ENCODE measurements at regions not wholly inside any gene's neighbourhood (a gene's known extent, or its start where the extent isn't known, plus 50 kb on each side); places are given as distances from the start of the nearest gene placed in this dataset.

DNA sequence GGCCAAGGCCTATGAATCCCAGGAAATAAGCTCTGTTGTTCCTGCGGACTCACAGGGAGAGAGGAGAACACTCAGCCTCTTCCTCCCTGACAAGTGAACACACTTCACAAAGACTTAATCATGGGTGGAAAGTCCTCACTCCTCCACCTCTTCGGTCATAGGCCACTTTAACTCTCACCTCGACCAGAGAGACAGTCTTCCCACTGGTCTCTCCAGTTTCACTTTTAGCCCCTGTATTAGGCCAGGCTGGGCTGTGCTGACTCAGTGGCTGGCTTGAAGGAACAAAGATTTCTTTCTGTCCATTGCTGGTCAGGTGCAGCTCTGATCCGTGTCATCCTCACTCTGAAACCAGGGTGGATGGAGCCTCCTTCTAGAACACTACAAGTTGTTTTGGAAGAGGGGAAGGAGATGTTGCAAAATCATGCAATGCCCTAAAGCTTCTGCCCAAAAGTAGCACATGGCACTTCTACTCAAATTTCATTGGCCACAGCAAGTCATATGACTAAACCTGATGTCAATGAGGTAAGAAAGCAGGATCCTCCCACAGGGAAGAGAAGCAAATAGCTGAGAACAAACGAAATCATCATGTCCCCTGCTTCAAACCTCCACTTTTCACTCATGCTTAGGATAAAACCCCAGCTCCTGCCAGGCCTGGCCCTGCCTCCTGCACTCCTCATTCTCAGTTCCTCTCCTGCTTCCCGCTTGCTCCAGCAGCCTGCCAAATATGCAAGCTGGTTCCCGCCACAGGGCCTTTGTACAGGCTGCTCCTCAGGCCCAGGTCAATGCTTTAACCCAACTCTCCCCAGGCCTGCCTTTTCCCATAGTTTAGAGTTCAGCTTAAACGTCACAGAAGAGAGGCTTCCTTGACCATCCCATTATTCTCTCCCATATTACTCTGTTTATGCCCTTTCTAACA, 150.5 kb upstream of the RUNX3 start:
- no peak for DNase-seq

DNA sequence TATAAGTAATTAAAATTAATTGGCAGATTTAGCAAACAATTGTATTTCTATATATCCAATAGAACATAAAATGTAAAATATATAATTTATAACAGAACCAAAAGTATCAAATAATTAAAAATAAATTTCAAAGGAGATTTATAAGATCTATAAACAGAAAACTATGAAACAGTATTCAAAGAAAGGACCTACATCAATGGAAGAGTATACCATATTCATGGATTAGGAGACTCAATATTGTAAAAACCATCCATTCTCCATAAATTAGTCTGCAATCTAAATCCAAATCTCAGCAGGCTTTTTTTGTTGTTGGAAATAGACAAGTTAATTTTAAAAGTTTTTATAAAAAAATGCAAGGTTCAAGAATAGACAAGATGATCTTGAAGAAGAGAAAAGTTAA, 149.0 kb upstream of the RUNX3 start:
- DNase-seq = no peak

DNA sequence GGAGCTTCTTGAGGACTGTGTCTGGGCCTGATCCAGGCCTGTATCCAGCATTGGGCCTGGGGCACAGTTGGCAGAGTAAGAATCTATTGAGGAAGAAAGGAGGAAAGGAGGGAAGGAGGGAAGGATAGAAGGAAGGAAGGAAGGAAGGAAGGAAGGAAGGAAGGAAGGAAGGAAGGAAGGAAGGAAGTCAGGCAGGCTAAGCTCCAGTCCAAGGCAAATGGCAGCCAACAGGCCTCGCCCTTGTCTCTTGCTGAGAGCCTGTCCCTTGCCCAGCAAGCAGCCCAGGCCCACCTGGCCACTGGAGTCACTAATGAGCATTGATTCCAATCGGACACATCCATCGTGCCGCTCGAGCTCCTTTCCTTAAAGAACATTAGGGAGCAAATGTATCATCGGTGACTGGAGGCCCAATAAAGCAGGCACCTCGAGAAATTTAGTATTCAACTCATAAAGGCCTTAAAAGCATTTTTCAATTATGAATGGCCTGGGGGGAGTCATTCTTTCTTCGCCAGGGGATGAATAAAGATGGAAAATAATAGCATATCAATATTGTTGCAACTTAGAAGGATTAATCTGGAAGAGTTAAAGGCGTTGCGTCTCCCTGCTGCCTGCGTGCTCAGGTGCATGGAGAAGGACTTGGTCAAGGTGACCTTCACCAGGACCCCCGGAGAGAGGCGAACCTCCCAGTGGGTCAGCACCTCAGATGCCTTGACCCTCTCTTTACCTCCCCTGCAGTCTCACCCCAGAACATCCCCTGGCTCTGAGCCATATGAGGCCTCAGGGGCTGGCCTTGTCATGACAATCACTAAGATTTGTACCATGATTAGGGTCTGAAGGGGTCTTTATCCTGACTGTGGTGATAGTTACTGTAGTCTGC, 144.5 kb upstream of the RUNX3 start:
- no peak for DNase-seq

DNA sequence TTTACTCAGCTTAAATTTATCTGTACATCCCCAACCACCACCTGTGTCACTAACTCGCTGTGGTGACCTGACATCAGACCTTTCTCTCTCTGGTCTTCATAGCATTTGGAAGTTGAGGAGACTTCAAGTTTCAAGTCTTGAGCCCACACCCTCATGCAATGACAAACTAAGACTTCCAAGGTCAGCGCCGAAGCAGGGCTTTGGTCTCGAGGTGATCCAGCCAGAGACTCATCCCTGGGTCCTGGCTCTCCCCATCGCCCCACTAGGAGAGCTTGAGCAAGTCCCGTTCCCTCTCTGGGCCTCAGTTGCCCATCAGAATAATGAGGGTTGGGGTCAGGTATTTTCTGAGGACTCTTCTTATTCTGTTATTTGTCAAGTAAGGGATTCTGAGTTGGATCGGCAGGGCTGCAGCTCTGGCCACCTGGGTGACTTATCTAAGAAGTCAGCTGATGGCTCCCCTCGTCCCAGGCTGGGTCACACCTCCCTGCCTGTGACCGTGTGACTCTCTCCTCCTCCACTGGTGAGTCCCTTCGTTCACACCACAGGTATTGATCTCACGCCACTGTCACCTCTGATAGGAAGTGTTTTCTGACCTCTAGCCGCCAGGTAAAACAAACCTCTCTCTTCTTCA, 143.7 kb upstream of the RUNX3 start:
- no peak for DNase-seq

DNA sequence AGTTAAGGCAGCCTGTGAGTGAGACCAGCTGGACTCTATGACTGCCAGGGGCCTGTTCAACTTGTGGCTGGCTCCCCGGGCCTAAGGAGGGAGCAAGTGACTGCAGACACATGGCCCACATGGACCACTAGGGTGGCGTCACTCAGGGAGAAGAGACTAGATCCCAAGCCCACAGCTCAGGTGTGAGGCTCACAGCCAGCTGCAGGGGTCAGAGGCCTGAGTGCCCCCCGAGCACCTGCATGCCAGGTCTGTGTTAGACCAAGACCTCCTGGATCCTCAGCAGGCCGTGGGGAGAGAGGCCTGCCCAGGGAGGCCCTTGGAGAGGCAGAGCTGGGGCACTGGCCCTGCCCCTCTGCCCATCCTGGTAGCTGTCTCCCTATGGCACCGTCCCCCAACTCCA, 142.4 kb upstream of the RUNX3 start:
- DNase-seq = no peak

DNA sequence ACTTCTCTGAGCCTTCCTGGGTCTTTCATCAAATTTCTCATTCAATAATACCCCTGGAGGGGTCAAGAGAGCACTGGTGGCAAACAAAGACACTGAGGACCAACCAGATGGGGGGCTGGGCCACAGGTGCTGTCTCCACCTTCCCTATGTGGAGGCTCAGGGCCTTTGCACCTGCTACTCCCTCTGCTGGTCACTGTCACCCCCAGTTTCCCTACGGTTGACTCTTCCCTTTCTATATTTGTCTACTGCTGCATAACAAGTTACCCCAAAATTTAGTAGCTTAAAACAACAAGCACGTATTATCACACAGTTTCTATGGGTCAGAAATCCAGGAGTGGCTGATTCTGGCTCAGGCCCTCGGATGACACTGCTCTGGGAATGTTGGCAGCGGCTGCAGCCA, 138.8 kb upstream of the RUNX3 start:
- no peak for DNase-seq

DNA sequence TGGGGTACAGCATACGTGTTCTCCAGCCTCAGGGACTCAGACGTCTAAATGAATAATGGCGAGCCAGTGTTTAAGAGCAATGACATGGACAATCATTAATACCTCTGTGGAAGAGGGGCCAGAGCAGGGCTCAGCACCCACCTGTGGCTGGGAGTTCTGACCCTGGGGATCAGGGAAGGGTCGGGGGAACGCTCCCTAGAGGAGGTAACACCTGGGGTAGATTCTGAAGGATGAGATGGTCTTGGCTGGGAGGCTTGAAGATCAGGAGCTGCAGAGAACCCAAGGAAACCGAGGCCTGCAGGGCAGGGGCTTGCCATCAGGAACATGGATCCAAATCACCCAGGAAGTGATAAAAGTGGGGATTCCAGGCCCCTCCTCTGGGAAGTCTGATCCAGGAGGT, 138.2 kb upstream of the RUNX3 start:
- DNase-seq = no peak

DNA sequence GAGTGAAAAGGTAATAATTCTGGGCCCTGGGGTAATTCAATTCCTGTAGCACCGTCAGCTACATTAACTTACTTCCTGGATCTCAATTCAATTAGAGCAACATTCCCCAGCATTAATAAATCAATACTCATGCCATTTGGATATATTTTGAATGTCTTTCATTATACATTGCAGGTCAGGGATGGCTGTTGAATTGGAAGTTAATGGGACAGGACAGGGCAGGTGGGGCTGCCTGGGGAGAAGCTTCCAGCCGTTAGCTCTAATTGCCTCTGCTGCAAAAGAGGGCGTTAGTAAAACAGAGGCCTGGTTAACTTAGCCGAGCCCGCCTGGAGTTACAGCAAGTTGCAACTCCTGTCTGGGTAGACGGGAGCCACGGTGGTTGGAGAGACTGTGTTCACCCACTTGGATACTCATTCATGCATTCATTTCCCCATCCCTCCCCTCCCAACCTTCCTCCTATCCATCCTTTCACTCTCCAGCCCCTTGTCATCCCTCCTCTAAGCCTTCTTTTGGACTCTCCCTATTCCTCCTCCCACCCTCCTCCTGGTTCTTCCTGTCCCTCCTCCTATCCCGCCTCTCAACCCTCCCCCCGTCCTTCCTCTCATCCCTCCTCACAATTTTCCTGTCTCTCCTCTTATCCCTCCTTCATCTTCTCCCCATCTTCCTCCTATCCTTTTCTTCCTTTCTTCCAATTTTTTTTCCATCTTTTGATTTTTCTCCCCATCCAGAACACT, 137.6 kb upstream of the RUNX3 start:
- DNase-seq = no peak

DNA sequence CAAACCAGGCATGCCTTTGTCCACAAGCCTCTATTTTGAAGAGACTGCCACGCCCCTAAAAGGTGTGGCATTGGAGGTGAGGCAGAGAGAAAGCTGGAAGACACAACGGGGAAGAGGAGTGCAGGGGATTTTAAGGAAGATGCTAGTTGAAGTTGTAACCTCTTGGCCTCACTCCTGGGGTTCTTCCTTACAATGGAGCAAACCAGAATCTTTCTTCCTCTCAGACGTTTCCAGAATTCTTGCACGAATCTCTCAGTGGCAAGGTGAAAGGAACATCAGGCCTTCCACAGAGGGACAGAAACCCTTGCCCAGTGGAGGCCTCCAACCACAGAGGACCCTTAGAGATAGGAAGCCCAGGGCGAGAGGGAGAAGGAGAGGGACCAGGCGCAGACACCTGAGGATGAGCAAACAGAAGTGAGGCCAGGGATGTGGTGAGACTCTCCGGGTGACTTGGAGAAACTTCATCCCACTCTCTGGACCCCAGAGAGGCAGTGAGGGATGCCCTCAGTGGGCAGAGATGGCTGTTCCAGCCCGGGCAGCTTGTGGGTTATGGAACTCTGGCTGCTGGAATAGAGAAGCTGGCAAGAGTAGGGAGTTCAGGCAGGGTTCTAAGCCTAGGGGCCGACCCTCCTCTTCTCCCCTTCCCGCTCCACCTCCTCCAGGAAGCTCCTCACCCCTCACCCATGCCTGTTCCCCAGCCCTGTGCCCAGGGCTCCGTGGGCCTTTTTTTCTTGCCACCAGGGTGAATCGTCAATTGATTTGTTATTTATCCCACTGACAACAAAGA, 136.8 kb upstream of the RUNX3 start:
- DNase-seq = no peak

DNA sequence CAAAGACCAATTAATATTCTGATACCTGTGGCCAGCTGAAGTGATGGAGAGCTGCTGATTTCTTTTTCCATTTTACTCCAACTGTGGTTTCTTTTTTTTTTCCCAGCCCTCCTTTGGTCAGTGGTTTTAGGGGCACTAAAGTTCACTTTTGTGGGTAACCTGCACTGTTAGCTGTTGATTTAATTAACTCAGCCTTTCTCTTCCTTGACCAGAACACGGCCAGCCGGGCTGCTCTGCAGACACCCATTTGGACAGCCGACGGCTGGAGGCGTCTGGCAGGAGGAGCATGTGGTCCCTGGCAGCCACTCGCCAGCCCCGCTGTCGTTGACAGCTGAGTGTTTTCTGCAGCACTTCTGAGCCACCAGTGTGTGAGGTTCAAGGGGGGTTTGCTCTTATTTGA, 136.2 kb upstream of the RUNX3 start:
- DNase-seq = no peak

DNA sequence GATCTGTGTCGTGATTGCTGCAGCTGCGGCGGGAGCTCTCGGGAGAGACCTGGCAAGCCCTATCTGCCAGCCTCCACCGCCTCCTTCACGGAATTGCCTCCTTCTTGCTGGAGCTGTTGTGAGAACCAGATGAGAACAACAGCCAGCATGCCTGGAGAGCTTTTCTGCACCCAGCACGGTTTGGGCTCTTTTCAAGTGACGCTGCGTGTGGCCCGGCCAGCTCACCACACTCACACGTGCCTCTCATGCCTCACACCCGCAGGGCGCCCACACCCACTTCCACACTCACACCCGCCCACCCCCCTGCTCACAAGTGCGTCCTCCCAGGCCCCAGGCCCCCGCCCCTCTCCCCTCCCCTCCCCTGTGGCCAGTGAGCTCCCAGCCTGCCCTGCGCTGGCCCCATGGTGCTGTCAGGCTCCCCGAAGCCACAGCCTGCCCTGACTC, 135.7 kb upstream of the RUNX3 start:
- no peak for DNase-seq

DNA sequence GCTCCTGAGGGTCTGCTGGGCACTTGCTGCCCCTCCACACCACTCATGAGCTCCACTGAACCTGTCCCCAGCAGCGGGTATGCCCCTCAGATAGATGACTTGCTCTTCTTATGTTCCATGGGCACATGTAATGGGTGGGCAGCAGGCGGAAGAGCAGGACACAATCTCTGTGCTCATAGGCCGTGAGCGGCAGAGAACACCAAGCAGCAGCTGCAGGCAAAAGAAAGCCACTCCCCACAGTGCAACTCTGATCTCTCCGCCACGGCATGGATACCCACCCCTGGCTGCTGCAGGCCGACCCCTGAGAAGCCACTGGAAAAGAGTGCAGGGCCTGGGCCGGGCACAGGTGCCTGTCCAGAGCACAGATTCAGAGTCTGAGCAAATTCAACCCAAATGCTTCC, 135.2 kb upstream of the RUNX3 start:
- no peak for DNase-seq

DNA sequence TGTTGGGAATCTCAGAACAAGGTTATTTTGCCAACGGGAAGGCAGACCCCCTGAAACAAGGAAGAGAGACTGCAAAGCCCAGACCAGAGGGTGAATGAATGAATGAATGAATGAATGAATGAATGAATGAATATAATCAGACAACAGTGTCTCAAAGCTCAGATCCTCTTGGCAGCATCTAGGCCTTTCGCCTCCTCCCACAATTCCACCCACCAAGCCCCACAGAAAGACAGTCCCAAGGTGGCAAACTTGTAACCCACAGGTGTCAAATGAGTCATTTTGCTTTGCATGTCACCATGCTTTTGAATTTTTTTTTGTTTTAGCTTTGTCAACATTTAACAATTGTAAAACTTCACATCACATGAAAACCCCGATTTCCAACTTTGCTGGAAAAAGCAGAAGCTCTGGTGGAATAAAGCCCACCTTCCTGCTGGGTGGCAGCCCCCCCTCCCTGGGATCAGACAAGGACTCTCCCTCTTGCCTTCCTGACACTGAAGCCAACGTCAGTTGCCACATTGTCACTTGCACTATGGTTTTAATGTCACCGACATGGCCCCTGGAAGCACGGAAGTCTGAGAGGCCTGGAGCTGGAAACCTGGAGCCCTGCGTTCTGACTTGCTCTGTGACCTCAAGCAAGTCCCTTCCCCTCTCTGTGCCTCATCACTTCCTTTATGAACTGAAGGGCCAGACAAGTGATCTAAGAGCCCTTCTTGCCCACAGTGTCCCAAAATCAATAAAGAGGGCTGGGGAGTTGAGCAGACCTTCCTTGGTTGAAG, 134.6 kb upstream of the RUNX3 start:
- peak; percentile 37 for DNase-seq

DNA sequence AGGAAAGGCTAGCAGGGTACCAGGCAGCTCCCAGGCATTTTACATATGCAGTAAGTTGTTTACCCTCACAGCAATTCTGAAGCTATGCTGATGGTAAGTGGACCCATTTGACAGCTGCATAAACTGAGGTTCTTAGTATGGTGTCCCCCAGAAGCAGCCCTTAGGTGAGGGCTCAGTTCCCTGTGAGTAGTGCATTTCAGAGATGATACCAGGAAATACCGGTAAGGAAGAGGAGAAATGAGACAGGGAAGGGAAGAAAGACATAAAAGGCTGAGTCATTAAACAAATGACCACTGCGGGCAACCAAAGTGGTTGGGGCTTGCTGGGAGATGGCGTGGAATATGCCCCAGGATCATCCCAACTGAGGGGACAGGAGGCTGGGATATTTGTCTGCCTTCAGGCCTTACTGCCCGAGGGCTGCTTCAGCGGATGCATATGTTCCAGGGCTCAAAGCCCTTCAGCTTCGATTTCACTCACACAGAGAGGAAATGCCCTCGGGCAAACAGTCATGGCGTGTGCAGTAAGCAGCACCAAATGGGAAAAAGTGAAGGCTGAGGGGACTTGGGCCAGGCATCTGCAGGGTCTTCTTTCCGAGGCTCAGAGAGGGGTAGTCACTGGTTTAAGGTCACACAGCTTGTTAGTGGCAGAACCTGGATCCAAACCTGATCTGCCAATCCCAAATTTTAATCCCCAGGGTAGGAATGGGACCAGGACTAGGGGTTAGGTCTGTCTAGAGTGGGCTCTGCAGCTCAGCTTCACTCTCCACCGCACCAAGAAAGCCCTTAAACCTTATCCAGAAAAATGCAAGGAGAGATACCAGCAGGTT, 133.7 kb upstream of the RUNX3 start:
- DNase-seq = no peak

DNA sequence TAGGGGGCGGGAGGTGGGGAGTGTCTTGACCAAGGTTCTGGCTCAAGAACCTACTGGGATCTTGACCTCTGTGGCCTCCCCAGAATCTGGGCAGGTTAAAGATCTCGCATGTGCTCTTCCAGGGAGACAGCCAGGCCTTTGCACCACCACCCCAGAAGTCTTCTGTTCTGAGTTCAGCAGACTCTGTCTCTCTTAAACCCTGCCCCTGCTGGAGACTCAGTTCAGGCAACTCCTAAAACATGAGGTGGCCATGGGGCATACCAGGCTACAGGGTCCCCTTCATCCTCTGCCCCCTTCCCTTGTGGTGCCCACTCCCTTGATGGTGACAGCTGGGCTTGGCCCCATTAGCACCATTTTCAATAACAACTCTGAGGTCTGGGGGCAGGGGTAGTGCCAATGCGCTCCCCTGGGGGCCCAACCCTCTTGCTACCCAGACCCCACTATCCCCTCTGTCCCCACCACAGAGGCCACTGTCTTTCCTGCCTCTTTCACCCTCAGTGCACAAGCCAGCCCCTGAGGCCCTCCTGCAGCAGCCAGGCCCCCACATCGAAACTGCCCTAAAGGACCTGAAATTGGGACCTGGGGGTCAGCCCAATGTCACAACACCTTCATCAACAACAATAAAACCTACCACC, 132.7 kb upstream of the RUNX3 start:
- no peak for DNase-seq

DNA sequence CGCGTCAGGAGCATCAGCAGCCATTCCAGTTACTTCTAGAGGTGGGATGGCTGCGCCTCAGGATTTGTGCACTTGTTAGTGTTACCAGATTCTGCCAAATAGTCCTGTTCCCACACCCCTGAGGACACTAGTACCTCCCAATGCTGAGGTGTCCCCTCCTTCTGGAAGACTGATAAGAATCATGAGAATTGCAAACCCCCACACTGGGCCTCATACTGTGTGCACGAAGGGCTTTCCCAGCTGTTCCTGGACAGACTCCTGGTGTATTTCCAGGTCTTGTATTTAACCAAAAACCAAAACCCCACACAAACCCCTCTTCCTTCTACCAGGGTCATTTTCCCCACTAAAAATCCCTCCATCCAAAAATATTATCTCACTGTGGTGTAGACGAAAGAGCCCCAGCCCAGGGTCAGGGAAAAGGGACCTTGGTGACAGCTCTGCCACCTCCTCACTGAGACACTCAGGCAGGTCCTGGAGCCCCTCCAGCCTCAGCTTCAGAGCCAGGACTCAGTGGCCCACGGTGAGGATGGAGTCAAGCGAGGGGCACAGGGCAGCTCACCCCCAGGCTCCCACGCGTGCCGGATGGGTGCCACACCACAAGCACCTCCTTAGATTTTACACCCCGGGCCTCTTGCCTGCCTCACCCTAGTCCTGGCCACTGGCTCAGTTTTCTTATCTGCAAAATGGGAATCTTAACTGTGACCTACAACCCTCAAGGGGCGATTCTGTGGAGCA, 131.4 kb upstream of the RUNX3 start:
- no peak for DNase-seq

DNA sequence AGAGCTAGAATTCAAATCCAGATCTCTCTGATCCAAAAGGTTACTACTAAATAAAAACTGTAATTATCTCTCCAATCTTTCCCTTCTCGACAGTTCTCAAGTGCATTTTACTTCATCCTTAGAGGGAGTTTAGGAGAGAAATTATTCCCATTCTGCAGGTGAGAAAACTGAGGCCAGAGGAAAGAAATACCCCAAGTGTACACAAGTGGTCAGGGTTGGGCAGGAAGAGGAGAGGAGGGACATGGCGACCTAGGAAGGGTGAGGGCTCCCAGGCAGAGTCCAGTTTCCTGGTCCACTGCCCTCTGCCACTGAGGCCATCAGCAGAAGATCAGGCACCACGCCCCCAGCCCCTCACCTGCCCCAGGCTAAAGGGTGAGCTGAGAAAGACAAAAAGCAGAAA, 127.1 kb upstream of the RUNX3 start:
- DNase-seq = no peak

DNA sequence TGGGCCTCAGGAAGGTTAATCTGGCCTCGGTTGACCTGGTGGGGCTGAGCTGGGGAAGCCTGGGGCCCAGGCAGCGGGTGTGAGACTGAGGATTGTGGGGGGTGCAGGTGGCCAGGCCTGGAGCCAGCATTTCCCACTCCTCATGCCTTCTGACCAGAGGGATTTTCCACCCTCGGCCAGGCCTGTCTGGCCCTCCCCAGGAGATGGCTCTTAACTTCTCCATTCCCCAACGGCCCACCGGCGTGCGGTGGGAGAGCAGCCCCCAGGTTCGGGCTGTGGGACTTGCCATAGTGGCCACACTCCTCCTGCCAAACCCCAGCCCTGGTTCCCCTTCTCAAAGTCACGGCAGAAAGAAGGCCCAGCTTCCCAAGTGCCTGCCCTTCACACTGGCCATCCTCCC, 126.5 kb upstream of the RUNX3 start:
- DNase-seq = no peak

DNA sequence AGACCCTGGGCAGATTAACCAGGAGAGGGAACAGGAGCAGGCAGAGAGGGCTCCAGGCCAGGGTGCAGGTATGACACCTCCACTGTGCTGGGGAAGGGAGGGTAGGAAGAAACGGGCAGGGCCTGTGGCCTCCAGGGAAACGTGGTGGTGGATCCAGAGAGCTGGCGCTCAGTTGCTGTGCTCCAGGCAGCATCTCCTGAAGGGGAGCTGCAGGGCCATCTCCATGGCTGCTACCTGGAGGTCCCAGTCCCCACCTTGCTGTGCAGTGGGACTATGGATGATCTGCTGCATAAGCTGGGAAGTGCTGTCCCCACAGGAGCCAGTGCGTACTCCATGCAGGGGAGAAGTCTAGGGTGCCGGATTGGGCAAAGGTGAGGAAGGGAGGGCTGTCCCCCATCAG, 125.9 kb upstream of the RUNX3 start:
- DNase-seq = no peak
